Adrenal gland (tissue), 5 donors: ENCODE measurements at regions not wholly inside any gene's neighbourhood (a gene's known extent, or its start where the extent isn't known, plus 50 kb on each side); places are given as distances from the start of the nearest gene placed in this dataset.

Experiments
- POLR2A ChIP-seq, 2 donors: fragments of 450-650 bp; IDR thresholded peaks; one replicate each; pipeline ENCODE4 v1.6.1; 2017; ENCODE audit warnings: antibody characterized with exemption in 2 of 2, mild to moderate bottlenecking in 2 of 2, moderate library complexity in 1 of 2
- TF ChIP-seq, protein P1 (sequence below), 6 experiments: fragments of 450-650 bp in 4 of 6; fragments of 200-600 bp in 2 of 6; sonication (generic) in 1 of 6; IDR thresholded peaks; 1 replicate in 5 of 6; 2 replicates in 1 of 6; pipeline versions ENCODE4 v1.5.1 to v1.8.0; 2016 to 2021; ENCODE audit warnings: antibody characterized with exemption in 6 of 6, mild to moderate bottlenecking in 2 of 6, moderate library complexity in 1 of 6
- donor health status: DM: no; HTN: no; CAD: no.

- TF ChIP-seq, protein P1, sequence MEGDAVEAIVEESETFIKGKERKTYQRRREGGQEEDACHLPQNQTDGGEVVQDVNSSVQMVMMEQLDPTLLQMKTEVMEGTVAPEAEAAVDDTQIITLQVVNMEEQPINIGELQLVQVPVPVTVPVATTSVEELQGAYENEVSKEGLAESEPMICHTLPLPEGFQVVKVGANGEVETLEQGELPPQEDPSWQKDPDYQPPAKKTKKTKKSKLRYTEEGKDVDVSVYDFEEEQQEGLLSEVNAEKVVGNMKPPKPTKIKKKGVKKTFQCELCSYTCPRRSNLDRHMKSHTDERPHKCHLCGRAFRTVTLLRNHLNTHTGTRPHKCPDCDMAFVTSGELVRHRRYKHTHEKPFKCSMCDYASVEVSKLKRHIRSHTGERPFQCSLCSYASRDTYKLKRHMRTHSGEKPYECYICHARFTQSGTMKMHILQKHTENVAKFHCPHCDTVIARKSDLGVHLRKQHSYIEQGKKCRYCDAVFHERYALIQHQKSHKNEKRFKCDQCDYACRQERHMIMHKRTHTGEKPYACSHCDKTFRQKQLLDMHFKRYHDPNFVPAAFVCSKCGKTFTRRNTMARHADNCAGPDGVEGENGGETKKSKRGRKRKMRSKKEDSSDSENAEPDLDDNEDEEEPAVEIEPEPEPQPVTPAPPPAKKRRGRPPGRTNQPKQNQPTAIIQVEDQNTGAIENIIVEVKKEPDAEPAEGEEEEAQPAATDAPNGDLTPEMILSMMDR (IDR thresholded peaks at IDR 0.05), result no peak
- no peak for TF ChIP-seq POLR2A (IDR thresholded peaks at IDR 0.05)
Observed at GRCh38 chr9:1440256-1440655, 390.1 kb downstream of the DMRT2 start.
